MM.1S (cell line): ENCODE measurements at regions not wholly inside any gene's neighbourhood (a gene's known extent, or its start where the extent isn't known, plus 50 kb on each side); places are given as distances from the start of the nearest gene placed in this dataset.

Experiments used
- CTCF ChIP-seq: fragments of 300-600 bp; sonication (generic); IDR thresholded peaks from 2 replicates; pipeline ENCODE4 v1.5.1; 2016; ENCODE audit warnings: antibody characterized with exemption, low read length, mixed read lengths
- EZH2 ChIP-seq: fragments of 300-600 bp; sonication (generic); optimal IDR thresholded peaks from 2 replicates; pipeline ENCODE3; 2017; ENCODE audit warnings: low read depth, mild to moderate bottlenecking, antibody characterized with exemption, low read length, mixed read lengths

GRCh38 chr16:74034200-74034599 is 262.4 kb upstream of the PSMD7 start:
- no peak for TF ChIP-seq CTCF
- TF ChIP-seq EZH2: no peak
